ENCODE measurements at regions not wholly inside any gene's neighbourhood (a gene's known extent, or its start where the extent isn't known, plus 50 kb on each side); places are given as distances from the start of the nearest gene placed in this dataset.

- no peak for TF ChIP-seq POLR2A (IDR thresholded peaks at IDR 0.05)
- no peak for TF ChIP-seq CTCF (IDR thresholded peaks at IDR 0.05)
Measured at GRCh38 chr21:27795418-27795817, 828.5 kb upstream of the ADAMTS5 start.
